Mesodermal cell (in vitro differentiated cells): ENCODE measurements at regions not wholly inside any gene's neighbourhood (a gene's known extent, or its start where the extent isn't known, plus 50 kb on each side); places are given as distances from the start of the nearest gene placed in this dataset.
"Not testable (repeated sequence)": the region's sequence is repeated elsewhere in the genome, so short reads cannot be mapped to it uniquely, and the experiment has no call there.

Experiments used
- H3K27ac ChIP-seq: 2 replicates; pipeline ENCODE4 v1.7.0; 2013; ENCODE audit warnings: mild to moderate bottlenecking, low read depth, low read length, moderate library complexity; ENCODE audit not compliant: severe bottlenecking
- H3K36me3 ChIP-seq: 2 replicates; pipeline ENCODE4 v1.7.1; 2013; ENCODE audit warnings: mild to moderate bottlenecking, low read length, moderate library complexity; ENCODE audit not compliant: control insufficient read depth, insufficient read depth
- H3K4me1 ChIP-seq: one replicate; pipeline ENCODE4 v1.7.1; 2013; ENCODE audit warnings: mild to moderate bottlenecking, low read length; ENCODE audit not compliant: insufficient read depth, control insufficient read depth, poor library complexity, severe bottlenecking
- H3K4me3 ChIP-seq: 2 replicates; pipeline ENCODE4 v1.7.0; 2013; ENCODE audit warnings: low read length, control low read depth, mild to moderate bottlenecking; ENCODE audit not compliant: insufficient read depth, poor library complexity, severe bottlenecking; ENCODE audit errors: extremely low read depth
- H3K9me3 ChIP-seq: 2 replicates; pipeline ENCODE4 v1.7.1; 2013; ENCODE audit warnings: mild to moderate bottlenecking, low read length, moderate library complexity; ENCODE audit not compliant: control insufficient read depth
- WGBS, 2 experiments: methylation state at CpG; one replicate each; pipeline ENCODE4 v1.1.5; 2013; ENCODE audit warnings: missing lambda C conversion rate in 2 of 2; ENCODE audit not compliant: insufficient coverage in 2 of 2; 5-methylcytosine and 5-hydroxymethylcytosine counted together

- 92 to 95% methylated on average over 10 of the region's 10 CpGs for WGBS, 2 experiments
- no peak overlapping the region for H3K4me3 ChIP-seq
Measured at GRCh38 chr1:21385022-21385421, 54.9 kb upstream of the NBPF3 start.

DNA sequence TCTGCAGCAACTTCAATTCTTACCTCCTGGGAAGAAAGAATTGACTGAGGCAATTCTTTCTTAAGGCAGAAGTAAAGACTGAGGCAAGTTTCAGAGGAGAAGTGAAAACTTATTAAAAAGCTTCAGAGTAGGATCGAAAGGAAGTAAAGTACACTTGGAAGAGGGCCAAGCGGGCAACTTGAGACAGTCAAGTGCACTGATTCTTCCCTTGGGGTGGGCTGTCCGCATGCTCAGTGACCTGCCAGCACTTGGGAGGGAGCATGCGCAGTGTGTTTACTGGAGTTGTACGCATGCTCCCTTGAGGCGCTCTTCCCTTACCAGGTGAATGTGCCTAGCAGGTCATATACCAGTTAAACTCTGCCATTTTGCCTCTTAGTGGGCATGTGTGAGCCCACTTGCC is 55.3 kb upstream of the NBPF3 start:
- Histone ChIP-seq H3K4me3 (no peak overlapping the region), H3K4me1 (no peaks in the 10 kb centered on the region), H3K36me3 (no peaks in the 10 kb centered on the region), H3K9me3 (no peaks in the 10 kb centered on the region), H3K27ac (no peak overlapping the region)
- 86 to 93% methylated on average over 6 of the region's 6 CpGs for WGBS, 2 experiments

More at GRCh38 chr1:21385022-21385421, 54.9 kb upstream of the NBPF3 start:
- Histone ChIP-seq H3K4me1 (no peaks in the 10 kb centered on the region), H3K36me3 (no peaks in the 10 kb centered on the region), H3K9me3 (no peaks in the 10 kb centered on the region), H3K27ac (no peak overlapping the region)

- Histone ChIP-seq H3K36me3 (no peaks in the 10 kb centered on the region), H3K27ac (no peak overlapping the region), H3K4me3 (no peak overlapping the region), H3K4me1 (no peaks in the 10 kb centered on the region), H3K9me3 (no peaks in the 10 kb centered on the region)
- WGBS, 2 experiments: 78 to 87% methylated on average over 3 to 5 of the region's 5 CpGs
Measured at GRCh38 chr1:21383785-21384401, 56.0 kb upstream of the NBPF3 start.

GRCh38 chr1:21381354-21381753 is 58.6 kb upstream of the NBPF3 start:
- H3K4me1 ChIP-seq: no peaks in the 10 kb centered on the region
- H3K4me3 ChIP-seq: no peak overlapping the region
- no peaks in the 10 kb centered on the region for H3K36me3 ChIP-seq
- H3K27ac ChIP-seq: no peak overlapping the region
- H3K9me3 ChIP-seq: no peaks in the 10 kb centered on the region
- WGBS, 2 experiments: 72 to 77% methylated on average over 3 of the region's 3 CpGs

- 82 to 84% methylated on average over 6 to 7 of the region's 7 CpGs for WGBS, 2 experiments
- not testable (repeated sequence) for H3K4me3 ChIP-seq, H3K4me1 ChIP-seq, H3K36me3 ChIP-seq, H3K27ac ChIP-seq, H3K9me3 ChIP-seq
Measured at GRCh38 chr1:21380147-21380546, 59.8 kb upstream of the NBPF3 start.

DNA sequence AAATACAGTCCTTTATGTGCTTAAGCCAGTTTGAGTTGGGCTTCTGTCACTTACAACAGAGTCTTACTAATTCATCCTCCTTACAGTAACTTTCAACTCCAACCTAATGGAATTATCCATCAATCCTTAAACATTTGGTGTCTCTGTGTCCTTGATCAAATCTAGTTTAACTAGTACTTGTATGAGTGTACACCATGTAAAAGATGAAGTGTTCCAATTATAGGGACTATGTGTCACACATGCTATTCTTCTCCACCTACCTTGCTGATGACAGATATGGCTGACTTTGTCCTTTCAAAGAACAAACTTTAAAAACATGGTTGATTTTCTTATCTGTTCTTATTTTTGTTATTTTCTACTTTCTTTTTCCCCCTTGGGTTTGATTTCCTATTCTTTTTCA is 60.4 kb upstream of the NBPF3 start:
- H3K36me3 ChIP-seq: no peaks in the 10 kb centered on the region
- H3K27ac ChIP-seq: no peak overlapping the region
- no peaks in the 10 kb centered on the region for H3K4me1 ChIP-seq
- no peak overlapping the region for H3K4me3 ChIP-seq
- no peaks in the 10 kb centered on the region for H3K9me3 ChIP-seq

GRCh38 chr1:21378705-21379494 is 61.0 kb upstream of the NBPF3 start:
- H3K4me1 ChIP-seq: no peaks in the 10 kb centered on the region
- WGBS, 2 experiments: 91 to 98% methylated on average over 6 to 7 of the region's 9 CpGs
- H3K9me3 ChIP-seq: no peaks in the 10 kb centered on the region
- no peaks in the 10 kb centered on the region for H3K36me3 ChIP-seq
- no peak overlapping the region for H3K27ac ChIP-seq
- H3K4me3 ChIP-seq: no peak overlapping the region

DNA sequence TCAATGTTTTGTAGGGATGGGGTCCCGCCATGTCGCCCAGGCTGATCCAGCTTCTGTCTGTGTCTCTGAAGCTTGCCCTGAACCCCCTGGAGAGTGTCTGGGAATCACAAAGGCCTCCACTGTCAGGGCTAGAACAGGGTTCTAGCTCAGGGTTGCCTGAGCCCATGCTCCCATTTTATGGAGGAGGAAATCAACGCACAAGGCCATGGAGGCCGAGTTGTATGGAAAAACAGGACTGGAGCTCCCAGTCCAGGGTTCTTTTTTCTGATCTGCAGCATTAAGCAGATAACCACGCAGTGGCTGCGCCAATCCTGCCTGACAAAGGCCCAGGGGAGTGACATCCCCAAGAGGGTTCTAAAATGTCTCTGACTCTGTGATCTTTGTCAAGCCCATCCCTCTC is 67.6 kb upstream of the NBPF3 start:
- no peaks in the 10 kb centered on the region for H3K9me3 ChIP-seq
- no peaks in the 10 kb centered on the region for H3K36me3 ChIP-seq
- WGBS, 2 experiments: 84 to 86% methylated on average over 5 to 6 of the region's 6 CpGs
- no peak overlapping the region for H3K4me3 ChIP-seq
- no peaks in the 10 kb centered on the region for H3K4me1 ChIP-seq
- no peak overlapping the region for H3K27ac ChIP-seq

DNA sequence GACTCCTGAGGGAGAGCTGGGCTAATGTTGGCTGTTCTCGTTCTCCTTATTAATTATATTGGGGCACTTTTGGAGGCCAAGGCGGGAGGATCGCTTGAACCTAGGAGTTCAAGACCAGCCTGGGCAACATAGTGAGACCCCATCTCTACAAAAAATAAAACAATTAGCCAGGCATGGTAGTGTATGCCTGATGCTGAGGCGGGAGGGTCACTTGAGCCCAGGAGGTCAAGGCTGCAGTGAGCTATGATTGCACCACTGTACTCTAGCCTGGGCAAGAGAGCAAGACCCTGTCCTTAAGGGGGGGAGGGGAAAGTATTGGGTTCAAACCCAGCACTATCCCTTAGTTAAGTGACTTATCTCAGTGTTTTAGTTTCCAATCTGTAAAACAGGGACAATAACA is 70.0 kb upstream of the NBPF3 start:
- Histone ChIP-seq H3K4me3 (no peak overlapping the region), H3K36me3 (no peaks in the 10 kb centered on the region), H3K4me1 (no peaks in the 10 kb centered on the region), H3K9me3 (no peaks in the 10 kb centered on the region), H3K27ac (no peak overlapping the region)
- WGBS, 2 experiments: 100% methylated on average over 1 to 2 of the region's 4 CpGs

GRCh38 chr1:21368515-21369289 is 71.2 kb upstream of the NBPF3 start:
- H3K4me3 ChIP-seq: no peak overlapping the region

More at GRCh38 chr1:21368515-21369289, 71.2 kb upstream of the NBPF3 start:
- no peak overlapping the region for H3K27ac ChIP-seq
- H3K4me1 ChIP-seq: no peaks in the 10 kb centered on the region
- no peaks in the 10 kb centered on the region for H3K9me3 ChIP-seq
- no peaks in the 10 kb centered on the region for H3K36me3 ChIP-seq
- WGBS, 2 experiments: 35 to 47% methylated on average over 6 to 8 of the region's 9 CpGs
